ENCODE measurements at regions not wholly inside any gene's neighbourhood (a gene's known extent, or its start where the extent isn't known, plus 50 kb on each side); places are given as distances from the start of the nearest gene placed in this dataset.

DNA sequence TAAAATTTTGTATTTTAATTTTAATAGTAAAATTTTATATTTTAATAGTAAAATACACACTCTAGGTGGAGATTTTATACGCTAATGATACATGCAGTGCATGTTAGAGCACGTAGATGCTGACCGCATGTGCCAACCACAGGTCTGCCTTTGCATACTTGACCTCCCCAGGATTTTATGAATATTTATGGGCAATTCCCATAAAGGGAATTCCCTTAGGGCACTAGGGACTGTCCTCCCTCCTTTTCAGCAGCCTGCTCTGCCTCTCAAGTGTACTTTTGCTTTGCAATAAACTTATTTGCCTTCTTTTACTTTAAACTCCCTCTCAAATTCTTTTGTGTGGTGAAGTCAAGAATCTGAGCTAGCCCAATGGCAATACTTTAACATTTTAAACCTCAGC lies 217.7 kb upstream of the CDH8 start:
- Histone ChIP-seq H3K27ac (no peak overlapping the region), H3K36me3 (ENCODE audit: insufficient read depth, low read length) (no peaks in the 10 kb centered on the region), H3K9ac (ENCODE audit: insufficient read length) (no peak overlapping the region), H3K9me3 (ENCODE audit: low read depth, low read length) (no peaks in the 10 kb centered on the region), H3K4me3 (peak overlapping the region; percentile 9; the same call in 1 of the 2 replicates)
- no peak for DNase-seq (ENCODE audit: low read depth, low spot score)
- TF ChIP-seq POLR2AphosphoS5 (IDR thresholded peaks at IDR 0.05; ENCODE audit: borderline replicate concordance, low read depth, low read length): no peak
- TF ChIP-seq FOXP2 (optimal IDR thresholded peaks at IDR 0.05; ENCODE audit: control extremely low read depth, extremely low read length, insufficient read depth): no peak
- no peak for TF ChIP-seq EZH2 (IDR thresholded peaks at IDR 0.05)

DNA sequence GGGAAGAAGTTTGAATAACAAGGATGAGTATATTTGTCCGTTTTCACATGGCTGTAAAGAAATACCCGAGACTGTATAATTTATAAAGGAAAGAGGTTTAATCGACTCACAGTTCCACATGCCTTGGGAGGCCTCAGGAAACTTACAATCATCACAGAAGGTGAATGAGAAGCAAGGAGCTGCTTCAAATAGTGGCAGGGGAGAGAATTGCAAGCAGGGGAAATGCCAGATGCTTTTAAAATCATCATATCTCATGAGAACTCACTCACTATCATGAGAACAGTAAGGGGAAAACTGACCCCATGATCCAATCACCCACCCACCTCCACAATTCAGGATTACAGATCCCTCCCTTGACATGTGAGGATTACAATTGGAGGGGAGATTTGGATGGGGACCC lies 212.8 kb upstream of the CDH8 start:
- TF ChIP-seq EZH2 (IDR thresholded peaks at IDR 0.05) (no peak), POLR2AphosphoS5 (IDR thresholded peaks at IDR 0.05; ENCODE audit: borderline replicate concordance, low read depth, low read length) (no peak), FOXP2 (optimal IDR thresholded peaks at IDR 0.05; ENCODE audit: control extremely low read depth, extremely low read length, insufficient read depth) (no peak)
- Histone ChIP-seq H3K36me3 (ENCODE audit: insufficient read depth, low read length) (no peaks in the 10 kb centered on the region), H3K9ac (ENCODE audit: insufficient read length) (no peak overlapping the region), H3K27ac (no peak overlapping the region), H3K4me3 (no peak overlapping the region), H3K9me3 (ENCODE audit: low read depth, low read length) (no peaks in the 10 kb centered on the region)
- DNase-seq (ENCODE audit: low read depth, low spot score): no peak

DNA sequence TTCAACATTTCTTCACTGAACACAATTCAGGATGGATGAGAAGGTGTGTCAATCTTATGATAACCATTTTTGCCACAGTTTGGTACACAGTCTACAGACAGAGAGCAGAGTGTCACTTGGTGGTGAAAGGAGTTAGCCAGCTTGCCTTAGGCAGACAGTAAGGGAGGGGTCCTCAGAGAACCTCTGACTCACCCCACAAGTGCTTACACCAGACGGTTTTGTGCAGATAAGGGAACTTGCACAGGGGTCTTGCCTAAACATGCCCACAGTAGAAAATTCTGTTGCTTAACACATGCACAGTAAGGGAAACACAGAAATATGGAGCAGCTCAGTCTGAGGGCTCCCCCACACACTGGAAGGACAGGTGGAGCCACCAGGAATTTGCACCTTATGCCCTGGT lies 204.5 kb upstream of the CDH8 start:
- TF ChIP-seq POLR2AphosphoS5 (IDR thresholded peaks at IDR 0.05; ENCODE audit: borderline replicate concordance, low read depth, low read length) (no peak), EZH2 (IDR thresholded peaks at IDR 0.05) (no peak), FOXP2 (optimal IDR thresholded peaks at IDR 0.05; ENCODE audit: control extremely low read depth, extremely low read length, insufficient read depth) (no peak)
- no peaks in the 10 kb centered on the region for H3K9me3 ChIP-seq (ENCODE audit: low read depth, low read length)
- no peaks in the 10 kb centered on the region for H3K36me3 ChIP-seq (ENCODE audit: insufficient read depth, low read length)
- H3K9ac ChIP-seq (ENCODE audit: insufficient read length): no peak overlapping the region
- no peak overlapping the region for H3K4me3 ChIP-seq
- DNase-seq (ENCODE audit: low read depth, low spot score): no peak
- H3K27ac ChIP-seq: no peak overlapping the region

DNA sequence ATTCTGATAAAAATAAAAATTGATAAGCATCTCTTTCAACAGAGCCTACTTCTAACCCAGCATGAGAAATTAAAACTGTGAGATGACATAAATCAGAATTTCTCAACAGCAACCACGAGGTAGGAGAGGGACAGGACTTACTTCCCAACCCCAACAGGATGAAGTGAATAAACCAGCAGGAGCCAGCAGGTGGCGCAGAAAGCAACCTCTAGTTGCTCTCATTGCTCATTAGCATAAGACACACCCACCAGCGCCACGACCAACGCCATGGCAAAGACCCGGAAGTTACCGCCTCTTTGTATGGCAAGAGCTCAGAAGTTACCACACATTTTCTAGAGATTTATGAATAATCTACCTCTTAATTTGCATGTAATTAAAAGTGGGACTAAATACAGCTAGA lies 189.4 kb upstream of the CDH8 start:
- TF ChIP-seq EZH2 (IDR thresholded peaks at IDR 0.05) (no peak), FOXP2 (optimal IDR thresholded peaks at IDR 0.05; ENCODE audit: control extremely low read depth, extremely low read length, insufficient read depth) (no peak), POLR2AphosphoS5 (IDR thresholded peaks at IDR 0.05; ENCODE audit: borderline replicate concordance, low read depth, low read length) (no peak)
- no peaks in the 10 kb centered on the region for H3K36me3 ChIP-seq (ENCODE audit: insufficient read depth, low read length)
- DNase-seq (ENCODE audit: low read depth, low spot score): peak; percentile 57

DNA sequence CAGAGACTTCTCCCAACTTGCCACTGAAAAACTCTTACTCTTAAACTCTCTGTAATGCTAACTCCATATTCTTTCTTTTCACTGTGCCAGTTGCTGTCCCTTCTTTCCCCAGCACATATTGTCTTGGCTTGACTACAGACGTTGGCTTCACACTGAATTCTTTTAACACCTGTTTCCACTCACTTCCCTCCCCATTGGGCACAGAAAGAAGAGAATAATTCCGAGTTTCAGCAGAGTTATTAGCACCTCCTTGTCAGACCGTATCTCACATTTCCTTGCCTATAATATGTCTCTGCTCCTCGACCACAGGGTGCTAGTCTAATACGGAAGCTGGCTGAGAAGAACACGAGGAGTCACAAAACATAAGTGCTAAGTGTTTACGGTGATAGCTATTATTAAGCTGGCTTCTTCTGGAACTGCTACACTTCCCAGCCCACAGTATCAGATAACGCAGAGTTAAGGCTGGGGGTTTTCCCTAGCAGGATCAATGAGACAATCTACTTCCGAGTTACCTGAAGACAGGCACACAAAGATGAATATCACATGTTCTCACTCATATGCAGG lies 188.5 kb upstream of the CDH8 start:
- TF ChIP-seq POLR2AphosphoS5 (IDR thresholded peaks at IDR 0.05; ENCODE audit: borderline replicate concordance, low read depth, low read length) (no peak), EZH2 (IDR thresholded peaks at IDR 0.05) (no peak), FOXP2 (optimal IDR thresholded peaks at IDR 0.05; ENCODE audit: control extremely low read depth, extremely low read length, insufficient read depth) (no peak)
- Histone ChIP-seq H3K36me3 (ENCODE audit: insufficient read depth, low read length) (no peaks in the 10 kb centered on the region), H3K27ac (no peak overlapping the region), H3K9ac (ENCODE audit: insufficient read length) (no peak overlapping the region), H3K4me3 (no peak overlapping the region), H3K9me3 (ENCODE audit: low read depth, low read length) (no peaks in the 10 kb centered on the region)
- DNase-seq (ENCODE audit: low read depth, low spot score): no peak

More for the DNA sequence above, 189.4 kb upstream of the CDH8 start:
- Histone ChIP-seq H3K9ac (ENCODE audit: insufficient read length) (no peak overlapping the region), H3K9me3 (ENCODE audit: low read depth, low read length) (no peaks in the 10 kb centered on the region), H3K27ac (no peak overlapping the region), H3K4me3 (peak overlapping the region; percentile 45; the same call in 1 of the 2 replicates)

DNA sequence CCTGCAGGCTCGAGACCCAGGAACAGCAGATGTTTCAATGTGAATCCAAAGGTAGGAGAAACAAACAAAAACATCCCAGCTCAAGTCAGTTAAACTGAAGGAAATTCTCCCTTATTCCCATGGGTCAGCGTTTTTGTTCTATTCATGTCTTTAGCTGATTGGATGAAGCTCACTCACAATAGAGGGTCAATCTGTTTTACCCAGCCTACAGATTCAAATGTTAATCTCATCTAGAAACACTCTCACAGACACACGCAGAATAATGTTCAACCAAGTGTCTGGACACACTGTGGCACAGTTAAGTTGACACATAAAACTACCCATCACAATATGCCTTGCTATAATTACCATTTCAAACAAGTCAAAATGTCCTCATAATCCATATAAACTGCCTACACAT lies 180.6 kb upstream of the CDH8 start:
- Histone ChIP-seq H3K9ac (ENCODE audit: insufficient read length) (no peak overlapping the region), H3K27ac (no peak overlapping the region), H3K4me3 (no peak overlapping the region), H3K36me3 (ENCODE audit: insufficient read depth, low read length) (no peaks in the 10 kb centered on the region), H3K9me3 (ENCODE audit: low read depth, low read length) (no peaks in the 10 kb centered on the region)
- DNase-seq (ENCODE audit: low read depth, low spot score): no peak
- TF ChIP-seq EZH2 (IDR thresholded peaks at IDR 0.05) (no peak), POLR2AphosphoS5 (IDR thresholded peaks at IDR 0.05; ENCODE audit: borderline replicate concordance, low read depth, low read length) (no peak), FOXP2 (optimal IDR thresholded peaks at IDR 0.05; ENCODE audit: control extremely low read depth, extremely low read length, insufficient read depth) (no peak)

DNA sequence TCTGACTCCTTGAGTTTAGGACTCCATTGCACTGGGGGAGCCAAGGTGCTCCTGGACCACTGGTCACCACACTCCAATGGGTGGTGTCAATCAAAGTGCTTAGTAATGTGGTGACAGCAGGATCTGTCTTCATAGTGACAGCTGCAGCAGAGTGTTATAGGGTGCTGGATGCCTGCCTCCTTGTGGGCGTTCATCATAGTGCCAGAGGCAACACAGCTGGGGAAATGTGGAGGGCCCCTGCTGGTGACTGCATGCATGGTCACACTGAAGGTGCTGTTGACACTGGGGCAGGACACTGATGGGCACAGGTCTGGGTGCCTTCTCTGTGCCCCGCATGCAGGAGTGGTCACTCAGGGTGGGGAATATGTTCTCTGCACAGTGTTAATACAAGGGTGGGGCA lies 177.5 kb upstream of the CDH8 start:
- no peak for DNase-seq (ENCODE audit: low read depth, low spot score)
- Histone ChIP-seq H3K9me3 (ENCODE audit: low read depth, low read length) (no peaks in the 10 kb centered on the region), H3K27ac (no peak overlapping the region), H3K36me3 (ENCODE audit: insufficient read depth, low read length) (no peaks in the 10 kb centered on the region), H3K4me3 (no peak overlapping the region), H3K9ac (ENCODE audit: insufficient read length) (no peak overlapping the region)
- TF ChIP-seq FOXP2 (optimal IDR thresholded peaks at IDR 0.05; ENCODE audit: control extremely low read depth, extremely low read length, insufficient read depth) (no peak), EZH2 (IDR thresholded peaks at IDR 0.05) (no peak), POLR2AphosphoS5 (IDR thresholded peaks at IDR 0.05; ENCODE audit: borderline replicate concordance, low read depth, low read length) (no peak)

DNA sequence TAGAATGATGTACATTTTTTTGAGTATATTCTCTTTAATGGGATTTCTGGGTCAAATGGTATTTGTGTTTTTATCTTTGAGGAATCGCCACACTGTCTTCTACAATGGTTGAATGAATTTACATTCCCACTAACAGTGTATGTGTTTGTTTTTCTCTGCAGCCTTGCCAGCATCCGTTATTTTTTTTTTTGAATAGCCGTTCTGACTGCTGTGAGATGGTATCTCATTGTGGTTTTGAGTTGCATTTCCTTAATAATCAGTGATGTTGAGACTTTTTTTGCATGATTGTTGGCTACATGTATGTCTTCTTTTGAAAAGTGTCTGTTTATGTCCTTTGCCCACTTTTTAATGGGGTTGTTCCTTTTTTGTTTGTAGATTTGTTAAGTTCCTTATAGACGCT lies 172.7 kb upstream of the CDH8 start:
- no peak overlapping the region for H3K27ac ChIP-seq
- no peaks in the 10 kb centered on the region for H3K36me3 ChIP-seq (ENCODE audit: insufficient read depth, low read length)
- H3K4me3 ChIP-seq: no peak overlapping the region
- no peak overlapping the region for H3K9ac ChIP-seq (ENCODE audit: insufficient read length)
- TF ChIP-seq FOXP2 (optimal IDR thresholded peaks at IDR 0.05; ENCODE audit: control extremely low read depth, extremely low read length, insufficient read depth) (no peak), EZH2 (IDR thresholded peaks at IDR 0.05) (no peak), POLR2AphosphoS5 (IDR thresholded peaks at IDR 0.05; ENCODE audit: borderline replicate concordance, low read depth, low read length) (no peak)
- H3K9me3 ChIP-seq (ENCODE audit: low read depth, low read length): no peaks in the 10 kb centered on the region
- DNase-seq (ENCODE audit: low read depth, low spot score): no peak

DNA sequence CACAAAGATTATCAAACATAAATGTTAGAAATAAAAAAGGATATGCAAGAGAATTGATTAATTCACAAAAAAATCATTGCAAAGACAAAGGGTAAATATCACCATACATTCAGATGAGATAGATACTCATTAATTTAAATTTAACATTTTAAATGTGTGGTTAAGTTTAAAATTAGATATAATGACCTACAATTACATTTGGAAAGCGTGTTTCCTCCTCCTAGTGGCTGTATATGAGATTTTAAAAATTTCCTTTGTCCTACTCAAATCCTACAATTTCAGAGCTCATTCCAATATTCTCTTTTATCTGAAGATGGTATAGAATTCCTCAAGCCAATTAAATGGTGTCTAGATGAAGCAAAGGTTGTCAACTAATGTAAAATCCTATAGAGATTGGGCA lies 169.2 kb upstream of the CDH8 start:
- no peak for DNase-seq (ENCODE audit: low read depth, low spot score)
- H3K4me3 ChIP-seq: no peak overlapping the region
- H3K9me3 ChIP-seq (ENCODE audit: low read depth, low read length): no peaks in the 10 kb centered on the region
- H3K9ac ChIP-seq (ENCODE audit: insufficient read length): no peak overlapping the region
- H3K27ac ChIP-seq: no peak overlapping the region
- no peaks in the 10 kb centered on the region for H3K36me3 ChIP-seq (ENCODE audit: insufficient read depth, low read length)
- TF ChIP-seq FOXP2 (optimal IDR thresholded peaks at IDR 0.05; ENCODE audit: control extremely low read depth, extremely low read length, insufficient read depth) (no peak), EZH2 (IDR thresholded peaks at IDR 0.05) (no peak), POLR2AphosphoS5 (IDR thresholded peaks at IDR 0.05; ENCODE audit: borderline replicate concordance, low read depth, low read length) (no peak)

Data from SK-N-MC (cell line).